Mucosa of stomach (tissue), 1 donor: ENCODE measurements at regions not wholly inside any gene's neighbourhood (a gene's known extent, or its start where the extent isn't known, plus 50 kb on each side); places are given as distances from the start of the nearest gene placed in this dataset.

ENCODE experiments used
- H3K27me3 ChIP-seq: one replicate; pipeline ENCODE4 v1.7.0; 2013; ENCODE audit warnings: mild to moderate bottlenecking, low read length; ENCODE audit not compliant: control insufficient read depth, insufficient read depth
- H3K36me3 ChIP-seq: one replicate; pipeline ENCODE4 v1.7.0; 2013; ENCODE audit warnings: low read length; ENCODE audit not compliant: control insufficient read depth, insufficient read depth
- H3K4me1 ChIP-seq: one replicate; pipeline ENCODE4 v1.7.0; 2013; ENCODE audit warnings: mild to moderate bottlenecking, low read length; ENCODE audit not compliant: control insufficient read depth, insufficient read depth
- H3K4me3 ChIP-seq: one replicate; pipeline ENCODE4 v1.7.0; 2013; ENCODE audit warnings: low read length
- H3K9ac ChIP-seq: one replicate; pipeline ENCODE4 v1.7.0; 2013; ENCODE audit warnings: mild to moderate bottlenecking, low read length, moderate library complexity
- H3K9me3 ChIP-seq: one replicate; pipeline ENCODE4 v1.7.0; 2013; ENCODE audit warnings: mild to moderate bottlenecking, low read length, moderate library complexity; ENCODE audit not compliant: control insufficient read depth
- donor health status: Pancreatic carcinoma.

- no peaks in the 10 kb centered on the region for H3K9me3 ChIP-seq
- H3K9ac ChIP-seq: peak overlapping the region; percentile 91
- H3K27me3 ChIP-seq: no peaks in the 10 kb centered on the region
- no peaks in the 10 kb centered on the region for H3K36me3 ChIP-seq
- H3K4me1 ChIP-seq: peaks cover 77% of the 10 kb centered on the region
- peak overlapping the region; percentile 3 for H3K4me3 ChIP-seq
Observed at GRCh38 chr9:129490583-129491486, 130.1 kb downstream of the C9orf50 start.

- Histone ChIP-seq H3K36me3 (no peaks in the 10 kb centered on the region), H3K4me3 (peak overlapping the region; percentile 53), H3K27me3 (no peaks in the 10 kb centered on the region), H3K9ac (peak overlapping the region; percentile 91), H3K9me3 (no peaks in the 10 kb centered on the region), H3K4me1 (peaks cover 70% of the 10 kb centered on the region)
Observed at GRCh38 chr9:129489838-129490582, 130.9 kb downstream of the C9orf50 start.

- Histone ChIP-seq H3K4me1 (peaks cover 67% of the 10 kb centered on the region), H3K9me3 (no peaks in the 10 kb centered on the region), H3K9ac (peak overlapping the region; percentile 91), H3K36me3 (no peaks in the 10 kb centered on the region), H3K4me3 (peak overlapping the region; percentile 39), H3K27me3 (no peaks in the 10 kb centered on the region)
Observed at GRCh38 chr9:129487658-129488483, 133.0 kb downstream of the C9orf50 start.

GRCh38 chr9:129486756-129487657, 133.9 kb downstream of the C9orf50 start:
- H3K4me3 ChIP-seq: no peak overlapping the region
- no peaks in the 10 kb centered on the region for H3K9me3 ChIP-seq
- peaks cover 70% of the 10 kb centered on the region for H3K4me1 ChIP-seq
- H3K27me3 ChIP-seq: no peaks in the 10 kb centered on the region
- no peaks in the 10 kb centered on the region for H3K36me3 ChIP-seq
- H3K9ac ChIP-seq: peak overlapping the region; percentile 91

GRCh38 chr9:129485145-129485774, 135.6 kb downstream of the C9orf50 start:
- Histone ChIP-seq H3K4me1 (peaks cover 72% of the 10 kb centered on the region), H3K36me3 (no peaks in the 10 kb centered on the region), H3K27me3 (no peaks in the 10 kb centered on the region), H3K9ac (no peak overlapping the region), H3K4me3 (no peak overlapping the region), H3K9me3 (no peaks in the 10 kb centered on the region)

GRCh38 chr9:129484352-129485000, 136.4 kb downstream of the C9orf50 start:
- no peaks in the 10 kb centered on the region for H3K27me3 ChIP-seq
- no peaks in the 10 kb centered on the region for H3K36me3 ChIP-seq
- no peaks in the 10 kb centered on the region for H3K9me3 ChIP-seq
- peaks cover 72% of the 10 kb centered on the region for H3K4me1 ChIP-seq
- no peak overlapping the region for H3K4me3 ChIP-seq
- peak overlapping the region; percentile 90 for H3K9ac ChIP-seq

- Histone ChIP-seq H3K36me3 (no peaks in the 10 kb centered on the region), H3K27me3 (no peaks in the 10 kb centered on the region), H3K4me3 (peak overlapping the region; percentile 40), H3K9ac (peak overlapping the region; percentile 90), H3K9me3 (no peaks in the 10 kb centered on the region), H3K4me1 (peaks cover 74% of the 10 kb centered on the region)
Observed at GRCh38 chr9:129483415-129484351, 137.2 kb downstream of the C9orf50 start.

- H3K9ac ChIP-seq: peak overlapping the region; percentile 90
- peaks cover 73% of the 10 kb centered on the region for H3K4me1 ChIP-seq
- no peaks in the 10 kb centered on the region for H3K36me3 ChIP-seq
- no peaks in the 10 kb centered on the region for H3K27me3 ChIP-seq
- peak overlapping the region; percentile 40 for H3K4me3 ChIP-seq
- H3K9me3 ChIP-seq: no peaks in the 10 kb centered on the region
Observed at GRCh38 chr9:129482521-129483414, 138.1 kb downstream of the C9orf50 start.

- Histone ChIP-seq H3K9ac (peak overlapping the region; percentile 88), H3K4me1 (peaks cover 65% of the 10 kb centered on the region), H3K36me3 (no peaks in the 10 kb centered on the region), H3K4me3 (no peak overlapping the region), H3K9me3 (no peaks in the 10 kb centered on the region), H3K27me3 (no peaks in the 10 kb centered on the region)
Observed at GRCh38 chr9:129481810-129482511, 138.9 kb downstream of the C9orf50 start.
